ENCODE measurements at regions not wholly inside any gene's neighbourhood (a gene's known extent, or its start where the extent isn't known, plus 50 kb on each side); places are given as distances from the start of the nearest gene placed in this dataset.

DNA sequence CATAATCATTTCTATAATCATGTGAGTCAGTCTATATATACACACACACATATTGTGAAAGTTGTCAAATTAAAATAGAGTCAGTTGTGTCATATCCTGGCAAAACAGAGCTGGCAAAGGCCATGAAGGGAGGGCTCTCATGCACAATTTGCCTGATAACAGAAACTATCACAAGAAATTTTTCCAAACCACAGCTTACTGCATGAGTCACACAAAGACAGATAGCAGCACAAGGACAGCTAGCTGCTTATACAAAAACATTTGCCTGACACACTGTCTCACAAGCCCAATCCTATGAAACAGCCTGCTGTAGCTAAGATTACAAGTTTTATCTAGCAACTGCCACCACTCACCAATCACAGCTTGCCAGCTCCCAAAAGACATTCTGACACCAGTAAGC, 848.5 kb upstream of the MAN1A1 start:
- no peaks in the 10 kb centered on the region for H3K36me3 Mint-ChIP-seq (ENCODE audit: low read depth)
- H3K79me2 ChIP-seq (replicated peaks; ENCODE audit: insufficient read depth) = no peaks in the 10 kb centered on the region
- no peak for ATAC-seq
- TF ChIP-seq ETS1 (IDR thresholded peaks at IDR 0.05) = no peak
- no peak for TF ChIP-seq ZNF462 (CRISPR knock-in tag; IDR thresholded peaks at IDR 0.05)
- no peak for TF ChIP-seq STAT1 (IDR thresholded peaks at IDR 0.05; ENCODE audit: unreplicated experiment)
- no peak for TF ChIP-seq POLR2AphosphoS5 (IDR thresholded peaks at IDR 0.05; ENCODE audit: low read depth)
- no peak for TF ChIP-seq REST (IDR thresholded peaks at IDR 0.05; ENCODE audit: unreplicated experiment)
- no peak for TF ChIP-seq ZNF331 (CRISPR knock-in tag; IDR thresholded peaks at IDR 0.05; ENCODE audit: low read depth)
- no peak for TF ChIP-seq CTCF (conservative IDR thresholded peaks at IDR 0.05; ENCODE audit: low read depth in 2 of 2)
- TF ChIP-seq EZH2phosphoT487 (IDR thresholded peaks at IDR 0.05; ENCODE audit: unreplicated experiment) = no peak
- TF ChIP-seq NANOG (IDR thresholded peaks at IDR 0.05; ENCODE audit: borderline replicate concordance) = no peak
- TF ChIP-seq EZH2 (IDR thresholded peaks at IDR 0.05; ENCODE audit: low read depth, unreplicated experiment) = no peak
- no peak for TF ChIP-seq JUNB (IDR thresholded peaks at IDR 0.05; ENCODE audit: unreplicated experiment)
- TF ChIP-seq ZNF114 (CRISPR knock-in tag; IDR thresholded peaks at IDR 0.05) = no peak
- TF ChIP-seq CREB1 (CRISPR knock-in tag; IDR thresholded peaks at IDR 0.05; ENCODE audit: low read depth) = no peak
- peak overlapping the region; percentile 23; the same call in 1 of the 2 replicates for H2AFZ ChIP-seq
- peaks cover 35% of the 10 kb centered on the region for H3K4me1 Mint-ChIP-seq
- no peak overlapping the region for H3K27ac Mint-ChIP-seq
- H3K27ac ChIP-seq (ENCODE audit: low read depth) = no peak overlapping the region
- H3K36me3 ChIP-seq (ENCODE audit: insufficient read depth) = no peaks in the 10 kb centered on the region
- H3K9me3 Mint-ChIP-seq = no peaks in the 10 kb centered on the region
- H4K20me1 ChIP-seq (replicated peaks; ENCODE audit: insufficient read depth) = no peaks in the 10 kb centered on the region
- peaks cover 1% of the 10 kb centered on the region for H3K27me3 Mint-ChIP-seq (ENCODE audit: insufficient read depth, low read depth, poor library complexity)
- no peaks in the 10 kb centered on the region for H3F3A ChIP-seq (replicated peaks; ENCODE audit: low read depth)
- H3K4me3 ChIP-seq = no peak overlapping the region
- no peaks in the 10 kb centered on the region for H3K27me3 ChIP-seq (ENCODE audit: insufficient read depth)
- H3K4me3 Mint-ChIP-seq = no peak overlapping the region
- no peak overlapping the region for H3K4me2 ChIP-seq
- peaks cover 28% of the 10 kb centered on the region for H3K4me1 ChIP-seq (ENCODE audit: insufficient read depth)
- no peaks in the 10 kb centered on the region for H3K9me2 ChIP-seq (ENCODE audit: insufficient read depth)
- no peak for DNase-seq (ENCODE audit: low spot score)
